Transverse colon (tissue), 4 donors: ENCODE measurements at regions not wholly inside any gene's neighbourhood (a gene's known extent, or its start where the extent isn't known, plus 50 kb on each side); places are given as distances from the start of the nearest gene placed in this dataset.

Source experiments
- DNase-seq: peaks from one replicate; pipeline ENCODE4 v3.0.0-alpha.2; 2019
- H3K27ac ChIP-seq, 4 donors: fragments of 200-600 bp; sonication (generic); 2 replicates each; pipeline ENCODE4 v1.5.1; 2016 to 2018; ENCODE audit warnings: inconsistent platforms in 4 of 4
- H3K27me3 ChIP-seq: fragments of 200-600 bp; sonication (generic); 2 replicates; pipeline ENCODE4 v1.5.1; 2017; ENCODE audit warnings: inconsistent platforms
- H3K36me3 ChIP-seq, 4 donors: fragments of 200-600 bp; sonication (generic); 2 replicates each; pipeline ENCODE4 v1.5.1; 2017 to 2019; ENCODE audit warnings: inconsistent platforms in 4 of 4
- H3K4me1 ChIP-seq, 4 donors: fragments of 200-600 bp; sonication (generic); 2 replicates each; pipeline ENCODE4 v1.5.1; 2017 to 2020; ENCODE audit warnings: inconsistent platforms in 4 of 4
- H3K4me3 ChIP-seq, 4 donors: fragments of 200-600 bp; sonication (generic); 1 replicate in 1 of 4; 2 replicates in 3 of 4; pipeline versions ENCODE4 v1.5.1 to v1.6.1; 2017 to 2019; ENCODE audit warnings: inconsistent platforms in 4 of 4
- H3K9me3 ChIP-seq, 2 donors: fragments of 200-600 bp; sonication (generic); 2 replicates each; pipeline ENCODE4 v1.5.1; 2017 to 2019; ENCODE audit warnings: inconsistent platforms in 2 of 2
- CTCF ChIP-seq, 5 experiments: fragments of 200-600 bp in 3 of 5; fragments of 450-650 bp in 2 of 5; sonication (generic) in 3 of 5; IDR thresholded peaks; 1 replicate in 2 of 5; 2 replicates in 3 of 5; pipeline ENCODE4 v1.5.1; 2016 to 2017; ENCODE audit warnings: antibody characterized with exemption in 5 of 5, inconsistent platforms in 3 of 5, mild to moderate bottlenecking in 2 of 5, moderate library complexity in 1 of 5
- EP300 ChIP-seq: sonication (generic); formaldehyde crosslinking; IDR thresholded peaks from one replicate; pipeline ENCODE4 v1.6.1; 2017; ENCODE audit warnings: antibody characterized with exemption, low read depth
- POLR2A ChIP-seq: fragments of 450-650 bp; IDR thresholded peaks from one replicate; pipeline ENCODE4 v1.6.1; 2016; ENCODE audit warnings: antibody characterized with exemption, mild to moderate bottlenecking, moderate library complexity
- POLR2AphosphoS5 ChIP-seq, 3 donors: sonication (generic); formaldehyde crosslinking; IDR thresholded peaks; one replicate each; pipeline ENCODE4 v1.6.1; 2016; ENCODE audit warnings: antibody characterized with exemption in 3 of 3
- WGBS, 2 donors: methylation state at CpG; one replicate each; pipeline ENCODE4 v1.1.5; 2018; ENCODE audit warnings: low coverage in 1 of 2; 5-methylcytosine and 5-hydroxymethylcytosine counted together
- in situ Hi-C, 4 donors: fragments of 200-750 bp; cut with MboI; loops; one replicate each; pipeline versions ENCODE4 v1.15.0 to v1.15.1; 2017; ENCODE audit warnings: low sequenced_read_pairs in 3 of 4, low pct_ligation_motif_present in 1 of 4, low pct_unique_long_range_greater_than_20kb in 1 of 4
- intact Hi-C: fragments of 100-400 bp; cut with DNase I; formaldehyde crosslinking; loops from one replicate; pipeline ENCODE4 v1.15.1; 2023; ENCODE audit warnings: low total_unique reads

GRCh38 chr12:19015285-19015684 lies 114.2 kb upstream of the PLEKHA5 start:
- Histone ChIP-seq H3K4me3 (no peak overlapping the region), H3K4me1 (peaks cover 0 to 13% (median 8%) of the 10 kb centered on the region in 4 donors), H3K27me3 (no peaks in the 10 kb centered on the region), H3K36me3 (no peaks in the 10 kb centered on the region), H3K27ac (no peak overlapping the region), H3K9me3 (no peaks in the 10 kb centered on the region)
- no peak for DNase-seq
- in situ Hi-C loops (no loop called here), intact Hi-C loops (no loop called here)
- TF ChIP-seq EP300 = no peak
- TF ChIP-seq POLR2A = no peak
- WGBS, 2 donors = 53% methylated on average over 4 to 5 of the region's 5 CpGs

GRCh38 chr12:19018302-19018970 lies 111.1 kb upstream of the PLEKHA5 start:
- Histone ChIP-seq H3K9me3 (no peaks in the 10 kb centered on the region), H3K36me3 (no peaks in the 10 kb centered on the region), H3K4me1 (peaks cover 0 to 32% (median 10%) of the 10 kb centered on the region in 4 donors), H3K27ac (no peak overlapping the region), H3K27me3 (no peaks in the 10 kb centered on the region), H3K4me3 (no peak overlapping the region)
- 11 to 33% methylated on average over 1 of the region's 1 CpG for WGBS, 2 donors
- TF ChIP-seq CTCF (IDR thresholded peaks at IDR 0.05) (no peak), POLR2AphosphoS5 (IDR thresholded peaks at IDR 0.05) (no peak)
- DNase-seq = no peak
- in situ Hi-C loops (no loop called here), intact Hi-C loops (no loop called here)

- intact Hi-C loops (no loop called here), in situ Hi-C loops (no loop called here)
- Histone ChIP-seq H3K27me3 (no peaks in the 10 kb centered on the region), H3K27ac (peak overlapping the region in 2 of 4 donors; percentile 37 to 48), H3K4me1 (peaks cover 0 to 36% (median 10%) of the 10 kb centered on the region in 4 donors), H3K4me3 (peak overlapping the region in 1 of 4 donors; percentile 6), H3K36me3 (no peaks in the 10 kb centered on the region), H3K9me3 (no peaks in the 10 kb centered on the region)
- 53 to 74% methylated on average over 3 to 4 of the region's 4 CpGs for WGBS, 2 donors
- DNase-seq = no peak
- TF ChIP-seq CTCF (IDR thresholded peaks at IDR 0.05) (no peak), POLR2AphosphoS5 (IDR thresholded peaks at IDR 0.05) (no peak), POLR2A (no peak), EP300 (no peak)
Measured at GRCh38 chr12:19021240-19021639, 108.3 kb upstream of the PLEKHA5 start.

GRCh38 chr12:19021646-19022045 lies 107.9 kb upstream of the PLEKHA5 start:
- intact Hi-C loops = no loop called here
- 24 to 27% methylated on average over 1 of the region's 1 CpG for WGBS, 2 donors
- in situ Hi-C loops = no loop called here
- H3K27me3 ChIP-seq = no peaks in the 10 kb centered on the region
- peaks cover 0 to 39% (median 10%) of the 10 kb centered on the region in 4 donors for H3K4me1 ChIP-seq
- peak overlapping the region in 1 of 4 donors; percentile 6 for H3K4me3 ChIP-seq
- H3K36me3 ChIP-seq = no peaks in the 10 kb centered on the region
- no peak for TF ChIP-seq CTCF (IDR thresholded peaks at IDR 0.05)
- no peak for TF ChIP-seq POLR2A
- no peak for TF ChIP-seq EP300
- TF ChIP-seq POLR2AphosphoS5 (IDR thresholded peaks at IDR 0.05) = no peak
- peak overlapping the region in 2 of 4 donors; percentile 37 to 48 for H3K27ac ChIP-seq
- no peaks in the 10 kb centered on the region for H3K9me3 ChIP-seq
- DNase-seq = no peak

GRCh38 chr12:19025582-19025981 lies 104.0 kb upstream of the PLEKHA5 start:
- Histone ChIP-seq H3K9me3 (no peaks in the 10 kb centered on the region), H3K36me3 (no peaks in the 10 kb centered on the region), H3K4me1 (peaks cover 0 to 26% (median 2%) of the 10 kb centered on the region in 4 donors), H3K4me3 (no peak overlapping the region), H3K27ac (no peak overlapping the region), H3K27me3 (no peaks in the 10 kb centered on the region)
- intact Hi-C loops (no loop called here), in situ Hi-C loops (no loop called here)
- TF ChIP-seq CTCF (IDR thresholded peaks at IDR 0.05) (no peak), EP300 (no peak), POLR2AphosphoS5 (IDR thresholded peaks at IDR 0.05) (no peak), POLR2A (no peak)
- WGBS, 2 donors = 50 to 60% methylated on average over 5 of the region's 5 CpGs
- no peak for DNase-seq
